HuH-7 (cell line): ENCODE measurements at regions not wholly inside any gene's neighbourhood (a gene's known extent, or its start where the extent isn't known, plus 50 kb on each side); places are given as distances from the start of the nearest gene placed in this dataset.
"Not testable (repeated sequence)": the region's sequence is repeated elsewhere in the genome, so short reads cannot be mapped to it uniquely, and the experiment has no call there.

ENCODE experiments used
- DNase-seq: peaks from one replicate; pipeline ENCODE4 v3.0.0; 2011; ENCODE audit warnings: low spot score

- DNase-seq: no peak
These were observed 1259.0 kb upstream of the GOT2 start for GRCh38 chr16:59993101-59993500.

DNA sequence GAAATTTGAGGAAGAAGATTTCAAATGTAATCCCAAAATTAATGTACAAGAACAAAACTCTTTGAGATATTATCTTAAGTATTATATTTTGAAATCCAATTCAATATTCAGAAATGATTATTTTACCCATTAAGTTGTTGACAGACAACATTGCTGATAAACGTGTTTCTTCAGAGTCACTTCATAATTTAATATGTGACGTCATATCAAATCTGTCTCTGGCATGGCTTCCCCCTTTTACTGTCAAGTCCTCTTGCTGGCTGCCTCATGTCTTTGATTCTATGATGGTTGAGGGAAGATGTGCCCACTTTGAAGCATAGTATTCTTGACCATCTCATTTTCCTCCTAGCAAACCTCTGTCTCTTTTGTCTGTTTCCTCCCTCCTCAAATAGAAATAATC is 1257.1 kb upstream of the GOT2 start:
- DNase-seq: no peak

- no peak for DNase-seq
These were observed 1254.5 kb upstream of the GOT2 start for GRCh38 chr16:59988591-59988990.

- DNase-seq: no peak
These were observed 1241.8 kb upstream of the GOT2 start for GRCh38 chr16:59975953-59976352.

GRCh38 chr16:59973966-59974365 is 1239.8 kb upstream of the GOT2 start:
- DNase-seq: no peak

DNA sequence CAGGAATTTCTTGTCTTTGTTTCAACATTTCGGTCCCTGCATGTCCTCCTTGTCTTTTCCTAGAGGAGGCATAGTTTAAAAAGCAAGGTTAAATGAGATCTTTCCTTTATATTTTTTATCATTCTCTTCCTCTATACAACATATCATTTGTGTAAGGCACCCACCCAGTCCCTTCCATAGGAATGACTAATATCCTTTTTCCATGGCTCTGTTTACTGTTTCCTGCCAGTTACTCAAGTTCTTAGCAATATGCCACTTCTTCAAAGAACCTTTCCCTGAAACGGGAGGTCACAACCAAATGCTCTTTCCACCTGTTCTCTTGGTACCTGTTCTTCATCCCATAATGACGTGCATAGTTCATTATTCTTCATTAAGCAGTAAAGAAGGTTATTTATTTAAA is 1237.1 kb upstream of the GOT2 start:
- no peak for DNase-seq

GRCh38 chr16:59964232-59964924 is 1230.3 kb upstream of the GOT2 start:
- no peak for DNase-seq

GRCh38 chr16:59959311-59959710 is 1225.2 kb upstream of the GOT2 start:
- no peak for DNase-seq

GRCh38 chr16:59950431-59950830 is 1216.3 kb upstream of the GOT2 start:
- DNase-seq: no peak

DNA sequence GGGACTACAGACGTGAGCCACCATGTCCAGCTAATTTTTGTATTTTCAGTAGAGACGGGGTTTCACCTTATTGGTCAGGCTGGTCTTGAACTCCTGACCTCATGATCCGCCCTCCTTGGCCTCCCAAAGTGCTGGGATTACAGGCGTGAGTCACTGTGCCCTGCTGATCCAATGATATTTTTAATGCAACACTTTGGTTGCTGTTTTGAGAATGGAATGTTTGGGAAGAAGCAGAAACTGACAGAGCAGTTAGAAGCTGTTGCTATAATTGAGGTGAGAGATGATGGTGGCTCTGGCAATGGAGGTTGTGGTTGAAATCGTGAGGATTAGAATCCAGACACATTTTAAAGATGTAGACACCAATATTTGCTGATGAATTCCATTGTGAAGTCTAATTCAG is 1209.9 kb upstream of the GOT2 start:
- DNase-seq: not testable (repeated sequence)

DNA sequence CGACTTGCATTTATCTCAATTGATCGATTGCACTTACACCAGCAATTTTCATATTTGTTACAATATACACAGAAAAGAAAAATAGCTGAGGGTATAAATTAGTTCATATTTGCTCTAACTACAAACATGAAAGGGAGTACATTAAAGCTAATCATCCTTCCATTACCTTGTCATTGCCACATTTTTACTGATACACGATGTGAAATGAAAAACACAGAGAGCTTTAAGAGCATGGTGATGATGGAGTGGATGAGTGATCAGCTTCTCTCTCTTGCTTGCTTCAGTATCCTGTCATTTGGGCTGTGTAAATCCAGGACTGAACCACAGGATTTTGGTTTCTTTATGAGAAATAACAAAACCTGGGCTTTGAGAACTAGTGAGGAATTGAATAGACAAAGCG is 1207.5 kb upstream of the GOT2 start:
- no peak for DNase-seq

GRCh38 chr16:59920054-59920453 is 1185.9 kb upstream of the GOT2 start:
- DNase-seq: no peak

DNA sequence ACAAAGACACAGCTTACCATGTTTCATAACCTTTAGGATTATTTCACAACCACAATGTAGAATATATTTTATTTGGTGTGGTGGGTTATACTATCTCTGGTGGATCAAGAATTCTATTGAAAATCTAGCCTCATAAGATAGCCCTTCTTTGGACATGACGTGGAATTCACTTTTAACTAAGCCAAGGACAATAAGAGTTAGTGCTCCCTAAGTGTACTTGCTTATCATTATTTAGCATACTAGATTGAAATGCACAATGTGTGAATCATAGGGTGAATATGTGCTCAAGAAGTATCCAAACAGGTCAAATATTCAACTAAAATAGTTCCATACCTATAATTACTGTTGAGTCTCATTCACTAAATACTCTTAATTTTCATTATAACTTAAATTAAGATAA is 1179.5 kb upstream of the GOT2 start:
- no peak for DNase-seq

- DNase-seq: no peak
These were observed 1175.1 kb upstream of the GOT2 start for GRCh38 chr16:59909262-59909661.

DNA sequence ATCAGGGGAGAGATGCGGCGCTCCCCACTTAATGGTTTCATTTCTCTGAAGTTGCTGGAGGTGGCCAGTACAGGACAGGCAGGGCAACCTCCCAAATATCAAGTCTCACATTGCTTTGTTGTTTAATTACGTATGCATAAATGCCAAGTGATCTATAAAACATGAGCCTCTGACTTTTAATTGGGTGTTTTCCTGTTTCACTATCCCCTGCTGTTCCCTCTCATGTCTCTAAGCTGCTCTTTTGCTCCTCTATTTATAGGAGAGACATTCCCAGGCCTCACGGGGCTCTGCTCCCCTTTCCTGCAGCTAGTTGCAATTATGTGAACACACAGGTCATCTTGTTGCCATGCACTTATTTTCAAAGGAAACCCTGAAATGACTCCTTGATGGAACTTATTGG is 1173.5 kb upstream of the GOT2 start:
- DNase-seq: no peak

- DNase-seq: no peak
These were observed 1171.5 kb upstream of the GOT2 start for GRCh38 chr16:59905606-59906005.

DNA sequence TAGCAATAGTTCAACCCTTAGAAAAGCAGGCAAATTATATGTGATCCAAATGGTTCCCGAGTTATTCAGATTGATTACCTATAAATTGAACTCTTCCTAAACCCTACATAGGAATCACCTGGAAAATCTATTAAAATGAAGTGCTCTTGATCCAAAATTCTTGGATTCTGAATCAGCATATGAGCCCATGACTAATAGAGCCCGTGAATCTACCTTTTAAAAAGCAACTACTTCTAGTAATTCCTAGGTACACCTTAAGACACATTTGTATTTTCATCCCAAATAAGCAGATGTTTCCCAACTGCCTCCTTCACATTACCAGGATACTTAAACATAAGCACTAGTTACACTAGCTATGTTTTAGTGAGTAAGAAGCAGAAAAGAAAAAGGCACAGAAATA is 1171.0 kb upstream of the GOT2 start:
- no peak for DNase-seq

- no peak for DNase-seq
These were observed 1165.8 kb upstream of the GOT2 start for GRCh38 chr16:59899940-59900339.

GRCh38 chr16:59892376-59892775 is 1158.3 kb upstream of the GOT2 start:
- DNase-seq: no peak

DNA sequence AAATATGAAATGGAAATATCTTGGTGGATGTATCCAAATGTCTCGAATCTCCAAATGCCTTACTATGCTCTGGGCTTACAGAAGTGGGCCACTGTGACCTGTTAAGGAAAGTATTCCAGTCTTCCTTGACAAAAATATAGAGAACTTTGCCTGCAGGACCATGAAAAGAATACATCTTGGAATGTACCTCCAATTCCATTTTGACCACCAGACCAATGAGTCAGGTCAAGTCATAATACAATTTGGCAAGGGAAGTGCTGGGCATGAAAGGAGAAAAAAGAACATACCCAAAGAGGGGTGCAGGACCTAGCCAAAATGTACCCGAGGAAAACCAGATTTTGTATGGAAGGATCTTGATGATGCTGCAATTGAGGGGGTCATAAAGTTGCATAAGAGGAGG is 1153.7 kb upstream of the GOT2 start:
- DNase-seq: no peak

- DNase-seq: no peak
These were observed 1151.9 kb upstream of the GOT2 start for GRCh38 chr16:59886021-59886420.

DNA sequence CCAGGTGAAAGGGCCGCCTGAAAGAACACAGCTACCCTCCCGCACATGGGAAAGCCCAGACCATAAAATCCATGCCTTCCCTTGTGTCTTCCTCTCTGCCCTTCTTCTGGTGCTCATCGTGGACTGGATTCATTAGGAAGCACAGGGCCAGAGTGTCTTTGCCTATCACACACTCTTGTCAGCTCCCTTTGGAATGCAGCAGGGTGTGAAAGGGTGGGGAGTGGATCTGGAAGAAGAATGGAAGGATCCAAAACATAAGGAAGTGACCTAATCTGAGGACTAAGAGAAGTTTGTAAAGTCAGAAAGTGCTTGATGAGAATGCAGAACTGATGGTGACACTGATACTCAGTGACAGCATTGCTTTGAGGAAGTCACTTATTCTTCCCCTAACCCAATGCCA is 1147.3 kb upstream of the GOT2 start:
- DNase-seq: no peak

DNA sequence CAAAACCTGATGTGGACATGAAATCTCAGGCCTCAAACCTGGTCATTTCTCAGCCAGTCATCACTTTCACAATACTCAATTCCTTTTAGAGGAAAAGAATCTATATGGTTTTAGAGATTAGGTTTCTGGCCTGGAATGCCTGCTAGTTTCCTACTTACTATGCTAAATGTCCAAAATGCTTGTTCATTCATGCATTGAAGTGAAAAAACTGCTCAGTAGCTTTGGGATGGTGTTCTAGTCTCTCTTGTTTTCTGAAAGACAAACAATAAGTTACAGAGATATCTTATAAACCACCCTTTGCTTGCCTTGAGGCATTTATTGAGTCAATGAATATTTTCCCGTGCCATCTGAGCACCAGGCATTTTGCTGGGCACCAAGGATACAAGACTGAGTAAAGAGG is 1146.5 kb upstream of the GOT2 start:
- DNase-seq: no peak

- DNase-seq: no peak
These were observed 1144.9 kb upstream of the GOT2 start for GRCh38 chr16:59878999-59879398.

DNA sequence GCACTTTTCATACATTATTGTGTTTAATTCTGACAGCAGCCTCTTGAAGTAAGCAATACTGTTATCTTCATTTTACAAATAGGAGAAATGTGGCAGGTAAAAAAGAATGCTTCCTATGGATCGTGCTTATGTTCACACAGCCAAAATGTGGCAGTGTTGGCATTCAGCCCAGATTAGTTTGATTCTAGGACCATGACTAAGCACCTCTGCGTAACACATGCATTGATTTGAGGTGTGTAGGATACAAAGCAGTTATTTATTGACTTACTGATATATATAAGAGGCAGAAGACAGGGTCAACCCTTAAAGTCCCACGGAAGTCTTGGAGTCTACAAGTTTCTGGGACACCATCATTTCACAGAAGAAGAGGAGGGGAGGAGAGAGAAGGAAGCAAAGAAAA is 1144.4 kb upstream of the GOT2 start:
- DNase-seq: no peak
